WTC11 (cell line): ENCODE measurements at regions not wholly inside any gene's neighbourhood (a gene's known extent, or its start where the extent isn't known, plus 50 kb on each side); places are given as distances from the start of the nearest gene placed in this dataset.

Experiments
- ATAC-seq: fragments of 200-7000 bp; cut with Tn5 transposase; 2 replicates; pipeline ENCODE4 v1.10.0; 2021; ENCODE audit warnings: mild to moderate bottlenecking, moderate library complexity
- CTCF ChIA-PET: fragments of 300-600 bp; sonication (Branson Sonifier 250); formaldehyde crosslinking; loops from one replicate; lab custom pipeline; 2021; ENCODE audit warnings: antibody characterized with exemption; lab: Charles Lee
- POLR2A ChIA-PET: fragments of 350-600 bp; sonication (Branson Sonifier 250); formaldehyde crosslinking; loops from one replicate; lab custom pipeline; 2021; ENCODE audit warnings: antibody characterized with exemption; lab: Charles Lee
- DNase-seq: peaks from one replicate; pipeline ENCODE4 v3.0.0; 2021; ENCODE audit warnings: low spot score
- H3K27ac Mint-ChIP-seq: 2 replicates; pipeline ENCODE4 v1.8.0; 2021; ENCODE audit warnings: mixed read lengths
- H3K27me3 Mint-ChIP-seq: 2 replicates; pipeline ENCODE4 v1.8.0; 2021; ENCODE audit warnings: low read depth, mild to moderate bottlenecking, moderate library complexity, mixed read lengths
- H3K36me3 Mint-ChIP-seq: 2 replicates; pipeline ENCODE4 v1.8.0; 2021; ENCODE audit warnings: mixed read lengths
- H3K4me1 Mint-ChIP-seq: 2 replicates; pipeline ENCODE4 v1.8.0; 2022; ENCODE audit warnings: mixed read lengths
- H3K4me3 Mint-ChIP-seq: 2 replicates; pipeline ENCODE4 v1.8.0; 2021; ENCODE audit warnings: mild to moderate bottlenecking, moderate library complexity, mixed read lengths
- H3K9me3 Mint-ChIP-seq: 2 replicates; pipeline ENCODE4 v1.8.0; 2021; ENCODE audit warnings: mixed read lengths
- CBFB ChIP-seq: sonication (generic); formaldehyde crosslinking; IDR thresholded peaks from 2 replicates; pipeline ENCODE4 v1.8.1; 2022; ENCODE audit warnings: mild to moderate bottlenecking, low read depth, missing genetic modification reagents
- CREM ChIP-seq: sonication (generic); formaldehyde crosslinking; IDR thresholded peaks from 2 replicates; pipeline ENCODE4 v1.8.1; 2022; ENCODE audit warnings: mild to moderate bottlenecking, missing genetic modification reagents, moderate library complexity
- ETV6 ChIP-seq: sonication (generic); formaldehyde crosslinking; IDR thresholded peaks from 2 replicates; pipeline ENCODE4 v1.8.1; 2022; ENCODE audit warnings: mild to moderate bottlenecking, missing genetic modification reagents
- GRHL2 ChIP-seq: fragments of 250-450 bp; sonication (Bioruptor Pico); IDR thresholded peaks from 2 replicates; pipeline ENCODE4 v1.8.0; 2022; ENCODE audit warnings: mild to moderate bottlenecking, moderate library complexity; ENCODE audit not compliant: insufficient replicate concordance, severe bottlenecking
- JUN ChIP-seq: sonication (generic); formaldehyde crosslinking; IDR thresholded peaks from 2 replicates; pipeline ENCODE4 v1.8.0; 2023; ENCODE audit warnings: mild to moderate bottlenecking, missing genetic modification reagents
- NFATC4 ChIP-seq: fragments of 250-450 bp; sonication (Bioruptor Pico); IDR thresholded peaks from 2 replicates; pipeline ENCODE4 v1.9.0; 2021; ENCODE audit warnings: mild to moderate bottlenecking
- NR3C1 ChIP-seq: sonication (generic); formaldehyde crosslinking; conservative IDR thresholded peaks from 2 replicates; pipeline ENCODE4 v1.8.1; 2023; ENCODE audit warnings: low read depth, mild to moderate bottlenecking, missing genetic modification reagents
- SMAD3 ChIP-seq: sonication (generic); formaldehyde crosslinking; IDR thresholded peaks from 2 replicates; pipeline ENCODE4 v1.8.0; 2022; ENCODE audit warnings: missing genetic modification reagents, mild to moderate bottlenecking, borderline replicate concordance
- SP1 ChIP-seq: sonication (generic); formaldehyde crosslinking; conservative IDR thresholded peaks from 2 replicates; pipeline ENCODE4 v1.8.1; 2022; ENCODE audit warnings: missing genetic modification reagents
- TEAD4 ChIP-seq: sonication (generic); formaldehyde crosslinking; IDR thresholded peaks from 2 replicates; pipeline ENCODE4 v1.8.0; 2022; ENCODE audit warnings: mild to moderate bottlenecking, missing genetic modification reagents
- ZNF121 ChIP-seq: sonication (generic); formaldehyde crosslinking; IDR thresholded peaks from 2 replicates; pipeline ENCODE4 v1.8.0; 2023; ENCODE audit warnings: missing genetic modification reagents
- ZNF219 ChIP-seq: sonication (generic); formaldehyde crosslinking; IDR thresholded peaks from 2 replicates; pipeline ENCODE4 v1.8.0; 2023; ENCODE audit warnings: missing genetic modification reagents, mild to moderate bottlenecking, borderline replicate concordance
- ZNF317 ChIP-seq: sonication (generic); formaldehyde crosslinking; IDR thresholded peaks from 2 replicates; pipeline ENCODE4 v1.8.1; 2023; ENCODE audit warnings: low read depth, mild to moderate bottlenecking, moderate library complexity, missing genetic modification reagents, borderline replicate concordance
- TF ChIP-seq, protein P1 (sequence below): sonication (generic); formaldehyde crosslinking; conservative IDR thresholded peaks from 2 replicates; pipeline ENCODE4 v1.8.1; 2023; ENCODE audit warnings: mild to moderate bottlenecking, low read depth, missing genetic modification reagents, moderate library complexity
- TF ChIP-seq, protein P2 (sequence below): sonication (generic); formaldehyde crosslinking; IDR thresholded peaks from 2 replicates; pipeline ENCODE4 v1.8.1; 2022; ENCODE audit warnings: low read depth, missing genetic modification reagents, borderline replicate concordance
- TF ChIP-seq, protein P3 (sequence below): sonication (generic); formaldehyde crosslinking; IDR thresholded peaks from 2 replicates; pipeline ENCODE4 v1.8.1; 2022; ENCODE audit warnings: mild to moderate bottlenecking, missing genetic modification reagents, moderate library complexity, borderline replicate concordance
- TF ChIP-seq, protein P4 (sequence below): sonication (generic); formaldehyde crosslinking; IDR thresholded peaks from 2 replicates; pipeline ENCODE4 v1.8.0; 2023; ENCODE audit warnings: mild to moderate bottlenecking, missing genetic modification reagents
- TF ChIP-seq, protein P5 (sequence below): sonication (generic); formaldehyde crosslinking; IDR thresholded peaks from 2 replicates; pipeline ENCODE4 v1.8.0; 2022; ENCODE audit warnings: mild to moderate bottlenecking, missing genetic modification reagents
- TF ChIP-seq, protein P6 (sequence below): fragments of 200-600 bp; IDR thresholded peaks from 2 replicates; pipeline ENCODE4 v1.8.0; 2022; ENCODE audit warnings: antibody characterized with exemption
- TF ChIP-seq, protein P7 (sequence below): sonication (generic); formaldehyde crosslinking; IDR thresholded peaks from 2 replicates; pipeline ENCODE4 v1.8.1; 2023; ENCODE audit warnings: mild to moderate bottlenecking, moderate library complexity, missing genetic modification reagents
- TF ChIP-seq, protein P8 (sequence below): sonication (generic); formaldehyde crosslinking; IDR thresholded peaks from 2 replicates; pipeline ENCODE4 v1.8.0; 2023; ENCODE audit warnings: missing genetic modification reagents

DNA sequence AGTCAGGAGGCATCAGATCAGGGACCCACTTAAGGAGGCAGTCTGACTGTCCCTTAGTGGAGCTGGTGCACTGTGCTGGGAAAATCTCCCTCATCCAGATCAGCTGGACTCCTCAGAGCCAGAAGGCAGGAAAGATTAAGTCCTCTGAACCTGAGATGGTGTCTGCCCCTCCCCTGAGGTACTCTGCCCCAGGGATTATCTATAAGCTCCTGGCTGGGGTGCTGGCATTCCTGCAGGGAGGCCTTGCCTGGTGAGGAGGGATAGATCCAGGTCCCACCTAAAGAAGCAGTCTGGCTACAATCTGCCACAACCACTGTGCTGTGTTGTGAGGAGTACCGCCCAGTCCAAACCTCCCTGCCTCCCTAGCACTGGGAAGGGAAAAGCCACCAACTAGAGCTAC, 81.2 kb downstream of the NHLRC3 start:
- POLR2A ChIA-PET, result no interaction called here
- Mint-ChIP-seq H3K27ac (no peak overlapping the region), H3K9me3 (peaks cover 9% of the 10 kb centered on the region), H3K4me1 (no peaks in the 10 kb centered on the region), H3K36me3 (no peaks in the 10 kb centered on the region), H3K4me3 (no peak overlapping the region), H3K27me3 (no peaks in the 10 kb centered on the region; the same call in 1 of the 2 replicates)
- CTCF ChIA-PET, result interaction anchor here (0.6 to 1.3 kb wide), 2 partner anchors 25 to 69 kb away, joined by 3 read pairs; no protein-coding TSS in a partner anchor
- DNase-seq, result no peak
- ATAC-seq, result no peak
- no peak for TF ChIP-seq JUN (CRISPR knock-in tag)
- TF ChIP-seq, protein P1, sequence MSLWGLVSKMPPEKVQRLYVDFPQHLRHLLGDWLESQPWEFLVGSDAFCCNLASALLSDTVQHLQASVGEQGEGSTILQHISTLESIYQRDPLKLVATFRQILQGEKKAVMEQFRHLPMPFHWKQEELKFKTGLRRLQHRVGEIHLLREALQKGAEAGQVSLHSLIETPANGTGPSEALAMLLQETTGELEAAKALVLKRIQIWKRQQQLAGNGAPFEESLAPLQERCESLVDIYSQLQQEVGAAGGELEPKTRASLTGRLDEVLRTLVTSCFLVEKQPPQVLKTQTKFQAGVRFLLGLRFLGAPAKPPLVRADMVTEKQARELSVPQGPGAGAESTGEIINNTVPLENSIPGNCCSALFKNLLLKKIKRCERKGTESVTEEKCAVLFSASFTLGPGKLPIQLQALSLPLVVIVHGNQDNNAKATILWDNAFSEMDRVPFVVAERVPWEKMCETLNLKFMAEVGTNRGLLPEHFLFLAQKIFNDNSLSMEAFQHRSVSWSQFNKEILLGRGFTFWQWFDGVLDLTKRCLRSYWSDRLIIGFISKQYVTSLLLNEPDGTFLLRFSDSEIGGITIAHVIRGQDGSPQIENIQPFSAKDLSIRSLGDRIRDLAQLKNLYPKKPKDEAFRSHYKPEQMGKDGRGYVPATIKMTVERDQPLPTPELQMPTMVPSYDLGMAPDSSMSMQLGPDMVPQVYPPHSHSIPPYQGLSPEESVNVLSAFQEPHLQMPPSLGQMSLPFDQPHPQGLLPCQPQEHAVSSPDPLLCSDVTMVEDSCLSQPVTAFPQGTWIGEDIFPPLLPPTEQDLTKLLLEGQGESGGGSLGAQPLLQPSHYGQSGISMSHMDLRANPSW (CRISPR knock-in tag), result no peak
- TF ChIP-seq, protein P2, sequence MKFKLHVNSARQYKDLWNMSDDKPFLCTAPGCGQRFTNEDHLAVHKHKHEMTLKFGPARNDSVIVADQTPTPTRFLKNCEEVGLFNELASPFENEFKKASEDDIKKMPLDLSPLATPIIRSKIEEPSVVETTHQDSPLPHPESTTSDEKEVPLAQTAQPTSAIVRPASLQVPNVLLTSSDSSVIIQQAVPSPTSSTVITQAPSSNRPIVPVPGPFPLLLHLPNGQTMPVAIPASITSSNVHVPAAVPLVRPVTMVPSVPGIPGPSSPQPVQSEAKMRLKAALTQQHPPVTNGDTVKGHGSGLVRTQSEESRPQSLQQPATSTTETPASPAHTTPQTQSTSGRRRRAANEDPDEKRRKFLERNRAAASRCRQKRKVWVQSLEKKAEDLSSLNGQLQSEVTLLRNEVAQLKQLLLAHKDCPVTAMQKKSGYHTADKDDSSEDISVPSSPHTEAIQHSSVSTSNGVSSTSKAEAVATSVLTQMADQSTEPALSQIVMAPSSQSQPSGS (CRISPR knock-in tag), result no peak
- TF ChIP-seq, protein P3, sequence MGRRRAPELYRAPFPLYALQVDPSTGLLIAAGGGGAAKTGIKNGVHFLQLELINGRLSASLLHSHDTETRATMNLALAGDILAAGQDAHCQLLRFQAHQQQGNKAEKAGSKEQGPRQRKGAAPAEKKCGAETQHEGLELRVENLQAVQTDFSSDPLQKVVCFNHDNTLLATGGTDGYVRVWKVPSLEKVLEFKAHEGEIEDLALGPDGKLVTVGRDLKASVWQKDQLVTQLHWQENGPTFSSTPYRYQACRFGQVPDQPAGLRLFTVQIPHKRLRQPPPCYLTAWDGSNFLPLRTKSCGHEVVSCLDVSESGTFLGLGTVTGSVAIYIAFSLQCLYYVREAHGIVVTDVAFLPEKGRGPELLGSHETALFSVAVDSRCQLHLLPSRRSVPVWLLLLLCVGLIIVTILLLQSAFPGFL (CRISPR knock-in tag), result no peak
- TF ChIP-seq, protein P4, sequence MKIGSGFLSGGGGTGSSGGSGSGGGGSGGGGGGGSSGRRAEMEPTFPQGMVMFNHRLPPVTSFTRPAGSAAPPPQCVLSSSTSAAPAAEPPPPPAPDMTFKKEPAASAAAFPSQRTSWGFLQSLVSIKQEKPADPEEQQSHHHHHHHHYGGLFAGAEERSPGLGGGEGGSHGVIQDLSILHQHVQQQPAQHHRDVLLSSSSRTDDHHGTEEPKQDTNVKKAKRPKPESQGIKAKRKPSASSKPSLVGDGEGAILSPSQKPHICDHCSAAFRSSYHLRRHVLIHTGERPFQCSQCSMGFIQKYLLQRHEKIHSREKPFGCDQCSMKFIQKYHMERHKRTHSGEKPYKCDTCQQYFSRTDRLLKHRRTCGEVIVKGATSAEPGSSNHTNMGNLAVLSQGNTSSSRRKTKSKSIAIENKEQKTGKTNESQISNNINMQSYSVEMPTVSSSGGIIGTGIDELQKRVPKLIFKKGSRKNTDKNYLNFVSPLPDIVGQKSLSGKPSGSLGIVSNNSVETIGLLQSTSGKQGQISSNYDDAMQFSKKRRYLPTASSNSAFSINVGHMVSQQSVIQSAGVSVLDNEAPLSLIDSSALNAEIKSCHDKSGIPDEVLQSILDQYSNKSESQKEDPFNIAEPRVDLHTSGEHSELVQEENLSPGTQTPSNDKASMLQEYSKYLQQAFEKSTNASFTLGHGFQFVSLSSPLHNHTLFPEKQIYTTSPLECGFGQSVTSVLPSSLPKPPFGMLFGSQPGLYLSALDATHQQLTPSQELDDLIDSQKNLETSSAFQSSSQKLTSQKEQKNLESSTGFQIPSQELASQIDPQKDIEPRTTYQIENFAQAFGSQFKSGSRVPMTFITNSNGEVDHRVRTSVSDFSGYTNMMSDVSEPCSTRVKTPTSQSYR (CRISPR knock-in tag), result no peak
- no peak for TF ChIP-seq ETV6 (CRISPR knock-in tag)
- no peak for TF ChIP-seq NFATC4 (CRISPR knock-in tag)
- TF ChIP-seq CBFB (CRISPR knock-in tag), result no peak
- TF ChIP-seq, protein P5, sequence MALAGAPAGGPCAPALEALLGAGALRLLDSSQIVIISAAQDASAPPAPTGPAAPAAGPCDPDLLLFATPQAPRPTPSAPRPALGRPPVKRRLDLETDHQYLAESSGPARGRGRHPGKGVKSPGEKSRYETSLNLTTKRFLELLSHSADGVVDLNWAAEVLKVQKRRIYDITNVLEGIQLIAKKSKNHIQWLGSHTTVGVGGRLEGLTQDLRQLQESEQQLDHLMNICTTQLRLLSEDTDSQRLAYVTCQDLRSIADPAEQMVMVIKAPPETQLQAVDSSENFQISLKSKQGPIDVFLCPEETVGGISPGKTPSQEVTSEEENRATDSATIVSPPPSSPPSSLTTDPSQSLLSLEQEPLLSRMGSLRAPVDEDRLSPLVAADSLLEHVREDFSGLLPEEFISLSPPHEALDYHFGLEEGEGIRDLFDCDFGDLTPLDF, result no peak
- no peak for TF ChIP-seq GRHL2
- TF ChIP-seq, protein P6, sequence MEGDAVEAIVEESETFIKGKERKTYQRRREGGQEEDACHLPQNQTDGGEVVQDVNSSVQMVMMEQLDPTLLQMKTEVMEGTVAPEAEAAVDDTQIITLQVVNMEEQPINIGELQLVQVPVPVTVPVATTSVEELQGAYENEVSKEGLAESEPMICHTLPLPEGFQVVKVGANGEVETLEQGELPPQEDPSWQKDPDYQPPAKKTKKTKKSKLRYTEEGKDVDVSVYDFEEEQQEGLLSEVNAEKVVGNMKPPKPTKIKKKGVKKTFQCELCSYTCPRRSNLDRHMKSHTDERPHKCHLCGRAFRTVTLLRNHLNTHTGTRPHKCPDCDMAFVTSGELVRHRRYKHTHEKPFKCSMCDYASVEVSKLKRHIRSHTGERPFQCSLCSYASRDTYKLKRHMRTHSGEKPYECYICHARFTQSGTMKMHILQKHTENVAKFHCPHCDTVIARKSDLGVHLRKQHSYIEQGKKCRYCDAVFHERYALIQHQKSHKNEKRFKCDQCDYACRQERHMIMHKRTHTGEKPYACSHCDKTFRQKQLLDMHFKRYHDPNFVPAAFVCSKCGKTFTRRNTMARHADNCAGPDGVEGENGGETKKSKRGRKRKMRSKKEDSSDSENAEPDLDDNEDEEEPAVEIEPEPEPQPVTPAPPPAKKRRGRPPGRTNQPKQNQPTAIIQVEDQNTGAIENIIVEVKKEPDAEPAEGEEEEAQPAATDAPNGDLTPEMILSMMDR, result no peak
- no peak for TF ChIP-seq TEAD4
- no peak for TF ChIP-seq CREM (CRISPR knock-in tag)
- no peak for TF ChIP-seq ZNF121 (CRISPR knock-in tag)

DNA sequence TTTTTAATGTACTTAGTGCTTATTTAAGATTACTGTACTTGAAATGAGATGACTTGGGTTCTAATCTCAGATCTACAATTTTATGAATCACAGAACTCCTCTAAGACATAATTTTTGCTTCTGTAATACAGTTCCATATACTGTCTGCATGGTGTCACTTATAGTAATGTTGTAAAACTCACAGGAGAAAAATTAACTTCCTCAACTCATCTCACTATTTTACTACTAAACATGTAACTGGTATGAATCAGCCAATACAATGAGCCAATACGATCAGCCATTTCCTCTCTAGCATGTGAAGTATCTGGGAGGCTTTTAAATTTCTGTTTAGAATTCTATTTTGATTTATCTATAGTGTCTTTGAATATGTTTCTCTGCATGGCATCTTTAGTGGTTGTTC, 85.3 kb downstream of the NHLRC3 start:
- POLR2A ChIA-PET, result no interaction called here
- DNase-seq (no peak), ATAC-seq (no peak)
- H3K9me3 Mint-ChIP-seq, result no peaks in the 10 kb centered on the region; the same call in 1 of the 2 replicates
- peaks cover 17% of the 10 kb centered on the region for H3K4me1 Mint-ChIP-seq
- H3K27me3 Mint-ChIP-seq, result no peaks in the 10 kb centered on the region
- no peak overlapping the region for H3K27ac Mint-ChIP-seq
- CTCF ChIA-PET, result no interaction called here
- H3K36me3 Mint-ChIP-seq, result no peaks in the 10 kb centered on the region
- H3K4me3 Mint-ChIP-seq, result no peak overlapping the region
- no peak for TF ChIP-seq NR3C1 (CRISPR knock-in tag)
- no peak for TF ChIP-seq NFATC4 (CRISPR knock-in tag)
- no peak for TF ChIP-seq SMAD3 (CRISPR knock-in tag)
- no peak for TF ChIP-seq ZNF317
- TF ChIP-seq ZNF219 (CRISPR knock-in tag), result no peak
- TF ChIP-seq, protein P7, sequence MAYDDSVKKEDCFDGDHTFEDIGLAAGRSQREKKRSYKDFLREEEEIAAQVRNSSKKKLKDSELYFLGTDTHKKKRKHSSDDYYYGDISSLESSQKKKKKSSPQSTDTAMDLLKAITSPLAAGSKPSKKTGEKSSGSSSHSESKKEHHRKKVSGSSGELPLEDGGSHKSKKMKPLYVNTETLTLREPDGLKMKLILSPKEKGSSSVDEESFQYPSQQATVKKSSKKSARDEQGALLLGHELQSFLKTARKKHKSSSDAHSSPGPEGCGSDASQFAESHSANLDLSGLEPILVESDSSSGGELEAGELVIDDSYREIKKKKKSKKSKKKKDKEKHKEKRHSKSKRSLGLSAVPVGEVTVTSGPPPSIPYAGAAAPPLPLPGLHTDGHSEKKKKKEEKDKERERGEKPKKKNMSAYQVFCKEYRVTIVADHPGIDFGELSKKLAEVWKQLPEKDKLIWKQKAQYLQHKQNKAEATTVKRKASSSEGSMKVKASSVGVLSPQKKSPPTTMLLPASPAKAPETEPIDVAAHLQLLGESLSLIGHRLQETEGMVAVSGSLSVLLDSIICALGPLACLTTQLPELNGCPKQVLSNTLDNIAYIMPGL (CRISPR knock-in tag), result no peak
- no peak for TF ChIP-seq CBFB (CRISPR knock-in tag)
- TF ChIP-seq SP1 (CRISPR knock-in tag), result no peak
- TF ChIP-seq, protein P8, sequence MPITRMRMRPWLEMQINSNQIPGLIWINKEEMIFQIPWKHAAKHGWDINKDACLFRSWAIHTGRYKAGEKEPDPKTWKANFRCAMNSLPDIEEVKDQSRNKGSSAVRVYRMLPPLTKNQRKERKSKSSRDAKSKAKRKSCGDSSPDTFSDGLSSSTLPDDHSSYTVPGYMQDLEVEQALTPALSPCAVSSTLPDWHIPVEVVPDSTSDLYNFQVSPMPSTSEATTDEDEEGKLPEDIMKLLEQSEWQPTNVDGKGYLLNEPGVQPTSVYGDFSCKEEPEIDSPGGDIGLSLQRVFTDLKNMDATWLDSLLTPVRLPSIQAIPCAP (CRISPR knock-in tag), result no peak
